OCI-LY1 (cell line): ENCODE measurements at regions not wholly inside any gene's neighbourhood (a gene's known extent, or its start where the extent isn't known, plus 50 kb on each side); places are given as distances from the start of the nearest gene placed in this dataset.

Experiments
- CTCF ChIP-seq: fragments of 200-600 bp; sonication (generic), shearing (Covaris generic); IDR thresholded peaks from 2 replicates; pipeline ENCODE4 v1.5.1; 2017; ENCODE audit warnings: mild to moderate bottlenecking, antibody characterized with exemption, low read length, moderate library complexity, mixed read lengths
- EZH2 ChIP-seq: fragments of 200-600 bp; sonication (generic), shearing (Covaris generic); IDR thresholded peaks from 2 replicates; pipeline ENCODE4 v1.8.0; 2017; ENCODE audit warnings: borderline replicate concordance, mixed run types, mild to moderate bottlenecking, antibody characterized with exemption, low read length, moderate library complexity, mixed read lengths

GRCh38 chr13:30107121-30107520 lies 200.2 kb downstream of the KATNAL1 start:
- TF ChIP-seq CTCF (no peak), EZH2 (no peak)
